Immature natural killer cell (primary cell): ENCODE measurements at regions not wholly inside any gene's neighbourhood (a gene's known extent, or its start where the extent isn't known, plus 50 kb on each side); places are given as distances from the start of the nearest gene placed in this dataset.

ENCODE experiments used
- DNase-seq, 3 donors: peaks; one replicate each; pipeline ENCODE4 v3.0.0; 2022; ENCODE audit warnings: mixed read lengths in 1 of 3
- H3K27ac Mint-ChIP-seq, 6 donors: one replicate each; pipeline ENCODE4 v1.8.0; 2020; ENCODE audit warnings: mixed read lengths in 6 of 6, mild to moderate bottlenecking in 5 of 6, inconsistent platforms in 4 of 6, moderate library complexity in 3 of 6
- H3K27me3 Mint-ChIP-seq, 3 donors: one replicate each; pipeline ENCODE4 v1.8.0; 2020 to 2021; ENCODE audit warnings: low read depth in 3 of 3, mild to moderate bottlenecking in 3 of 3, mixed read lengths in 3 of 3, moderate library complexity in 3 of 3, inconsistent platforms in 1 of 3
- H3K36me3 Mint-ChIP-seq, 3 donors: one replicate each; pipeline ENCODE4 v1.8.0; 2020; ENCODE audit warnings: mixed read lengths in 3 of 3, inconsistent platforms in 2 of 3, mild to moderate bottlenecking in 2 of 3
- H3K4me1 Mint-ChIP-seq, 2 donors: one replicate each; pipeline ENCODE4 v1.8.0; 2020; ENCODE audit warnings: inconsistent platforms in 2 of 2, mild to moderate bottlenecking in 2 of 2, mixed read lengths in 2 of 2, moderate library complexity in 1 of 2
- H3K4me3 Mint-ChIP-seq, 5 donors: one replicate each; pipeline ENCODE4 v1.8.0; 2020; ENCODE audit warnings: mild to moderate bottlenecking in 5 of 5, mixed read lengths in 5 of 5, inconsistent platforms in 3 of 5, moderate library complexity in 3 of 5
- H3K9me3 Mint-ChIP-seq, 6 donors: one replicate each; pipeline ENCODE4 v1.8.0; 2020; ENCODE audit warnings: mild to moderate bottlenecking in 6 of 6, mixed read lengths in 6 of 6, inconsistent platforms in 4 of 6, moderate library complexity in 3 of 6

DNA sequence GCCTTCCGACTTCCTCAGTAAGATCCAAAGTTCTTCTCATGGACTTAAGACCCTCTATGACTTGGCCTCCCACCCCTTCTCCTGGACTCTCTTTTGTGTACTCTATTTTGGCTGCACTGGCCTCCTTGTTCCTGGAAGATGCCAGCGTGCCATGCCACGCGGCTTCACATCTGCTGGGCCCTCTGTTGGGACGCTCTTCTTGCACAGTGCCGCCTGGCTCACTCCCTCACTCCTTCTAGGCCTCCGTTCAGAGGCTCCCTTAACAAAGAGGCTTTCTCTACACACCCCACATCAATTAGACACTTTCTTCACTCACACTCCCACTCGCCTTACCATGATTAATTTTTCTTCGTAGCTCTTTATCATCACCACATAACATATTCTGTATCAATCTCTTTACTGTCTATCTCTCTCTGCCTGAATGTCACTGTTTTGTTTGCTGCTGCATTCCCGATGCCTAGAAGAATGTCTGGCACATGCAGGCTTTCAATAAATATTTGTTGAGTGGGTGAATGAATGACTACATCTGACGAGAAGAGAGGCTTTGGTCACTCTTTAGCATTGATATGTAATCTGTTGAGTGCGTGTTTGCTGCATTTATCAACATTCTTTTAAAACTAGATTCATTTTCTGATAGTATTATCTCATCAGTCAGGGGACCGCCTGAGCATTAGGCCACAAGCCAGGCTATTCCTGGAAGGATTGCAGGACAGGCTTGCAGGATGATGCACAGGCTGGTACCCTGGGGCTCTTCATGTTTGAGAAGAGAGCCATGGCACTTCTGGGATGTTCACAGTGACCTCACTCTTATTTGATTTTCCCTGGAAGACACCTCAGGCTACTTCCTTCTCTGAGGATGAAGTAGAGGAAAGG lies 60.6 kb upstream of the AMPD3 start:
- no peak for DNase-seq
- H3K4me3 Mint-ChIP-seq, result no peak overlapping the region
- no peaks in the 10 kb centered on the region for H3K4me1 Mint-ChIP-seq
- H3K36me3 Mint-ChIP-seq, result peaks cover 0 to 4% (median 0%) of the 10 kb centered on the region in 3 donors
- peaks cover 2 to 8% (median 7%) of the 10 kb centered on the region in 3 donors for H3K27me3 Mint-ChIP-seq
- H3K27ac Mint-ChIP-seq, result no peak overlapping the region
- H3K9me3 Mint-ChIP-seq, result no peaks in the 10 kb centered on the region

DNA sequence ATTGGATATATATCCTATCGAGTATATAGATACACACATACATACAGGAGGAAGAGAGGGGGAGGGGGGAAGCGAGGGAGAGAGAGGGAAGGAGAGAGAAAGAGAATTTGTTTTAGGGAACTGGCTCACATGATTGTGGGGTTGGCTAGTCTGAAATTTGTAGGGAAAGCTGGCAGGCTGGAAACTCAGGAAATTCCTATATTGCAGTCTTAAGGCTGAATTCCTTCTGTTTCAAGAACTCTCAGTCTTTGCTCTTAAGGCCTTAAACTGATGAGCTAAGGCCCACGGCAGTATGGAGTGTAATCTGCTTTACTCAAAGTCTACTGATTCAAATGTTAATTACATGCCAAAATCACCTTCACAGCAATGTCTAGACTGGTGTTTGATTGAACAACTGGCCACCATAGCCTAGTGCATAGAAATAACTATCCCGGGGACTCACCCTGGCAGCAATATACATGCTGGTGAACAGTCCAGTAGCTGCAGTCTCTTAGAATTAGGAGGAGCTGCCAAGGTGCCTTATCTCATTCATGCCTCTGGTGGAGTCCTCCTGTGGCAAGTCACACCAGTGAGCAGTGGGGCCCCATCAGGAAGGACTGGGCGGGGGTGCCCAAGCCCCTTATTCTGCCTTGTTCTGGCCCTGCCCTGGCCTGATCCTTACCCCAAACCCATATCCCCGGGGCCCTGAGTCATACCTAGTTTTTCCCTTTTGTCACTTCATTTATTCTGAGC lies 59.7 kb upstream of the AMPD3 start:
- Mint-ChIP-seq H3K4me1 (no peaks in the 10 kb centered on the region), H3K36me3 (peaks cover 0 to 4% (median 0%) of the 10 kb centered on the region in 3 donors), H3K4me3 (no peak overlapping the region), H3K27me3 (peaks cover 3 to 8% (median 7%) of the 10 kb centered on the region in 3 donors), H3K27ac (no peak overlapping the region), H3K9me3 (no peaks in the 10 kb centered on the region)
- DNase-seq, result no peak

GRCh38 chr11:10396771-10397170 lies 58.3 kb upstream of the AMPD3 start:
- Mint-ChIP-seq H3K36me3 (peaks cover 0 to 4% (median 0%) of the 10 kb centered on the region in 3 donors), H3K27me3 (peaks cover 4 to 8% (median 7%) of the 10 kb centered on the region in 3 donors), H3K27ac (no peak overlapping the region), H3K4me1 (no peaks in the 10 kb centered on the region), H3K9me3 (no peaks in the 10 kb centered on the region), H3K4me3 (no peak overlapping the region)
- no peak for DNase-seq

GRCh38 chr11:10397226-10397987 lies 57.7 kb upstream of the AMPD3 start:
- no peak overlapping the region for H3K4me3 Mint-ChIP-seq
- H3K36me3 Mint-ChIP-seq, result peaks cover 0 to 4% (median 0%) of the 10 kb centered on the region in 3 donors
- no peaks in the 10 kb centered on the region for H3K4me1 Mint-ChIP-seq
- no peaks in the 10 kb centered on the region for H3K9me3 Mint-ChIP-seq
- no peak overlapping the region for H3K27ac Mint-ChIP-seq
- H3K27me3 Mint-ChIP-seq, result peaks cover 4 to 8% (median 7%) of the 10 kb centered on the region in 3 donors
- DNase-seq, result no peak

GRCh38 chr11:10398525-10398924 lies 56.5 kb upstream of the AMPD3 start:
- Mint-ChIP-seq H3K27me3 (peaks cover 4 to 8% (median 4%) of the 10 kb centered on the region in 3 donors), H3K27ac (no peak overlapping the region), H3K9me3 (no peaks in the 10 kb centered on the region), H3K36me3 (peaks cover 0 to 4% (median 0%) of the 10 kb centered on the region in 3 donors), H3K4me1 (no peaks in the 10 kb centered on the region), H3K4me3 (no peak overlapping the region)
- DNase-seq, result no peak

GRCh38 chr11:10400856-10401255 lies 54.2 kb upstream of the AMPD3 start:
- H3K9me3 Mint-ChIP-seq, result no peaks in the 10 kb centered on the region
- no peak overlapping the region for H3K4me3 Mint-ChIP-seq
- no peaks in the 10 kb centered on the region for H3K36me3 Mint-ChIP-seq
- peaks cover 0 to 1% of the 10 kb centered on the region in 2 donors for H3K4me1 Mint-ChIP-seq
- H3K27me3 Mint-ChIP-seq, result peaks cover 3 to 8% (median 4%) of the 10 kb centered on the region in 3 donors
- no peak overlapping the region for H3K27ac Mint-ChIP-seq
- no peak for DNase-seq

GRCh38 chr11:10401256-10401655 lies 53.8 kb upstream of the AMPD3 start:
- H3K36me3 Mint-ChIP-seq, result no peaks in the 10 kb centered on the region
- H3K27ac Mint-ChIP-seq, result no peak overlapping the region
- H3K27me3 Mint-ChIP-seq, result peaks cover 3 to 6% (median 4%) of the 10 kb centered on the region in 3 donors
- H3K4me1 Mint-ChIP-seq, result peaks cover 2 to 5% of the 10 kb centered on the region in 2 donors
- no peak for DNase-seq
- H3K4me3 Mint-ChIP-seq, result no peak overlapping the region
- no peaks in the 10 kb centered on the region for H3K9me3 Mint-ChIP-seq

GRCh38 chr11:10401696-10402392 lies 53.2 kb upstream of the AMPD3 start:
- Mint-ChIP-seq H3K27ac (peak overlapping the region in 1 of 6 donors; percentile 23), H3K4me3 (no peak overlapping the region), H3K36me3 (no peaks in the 10 kb centered on the region), H3K4me1 (peaks cover 2 to 7% of the 10 kb centered on the region in 2 donors), H3K9me3 (no peaks in the 10 kb centered on the region), H3K27me3 (peaks cover 3 to 6% (median 4%) of the 10 kb centered on the region in 3 donors)
- no peak for DNase-seq
